Esophagus (tissue), 2 donors: ENCODE measurements at regions not wholly inside any gene's neighbourhood (a gene's known extent, or its start where the extent isn't known, plus 50 kb on each side); places are given as distances from the start of the nearest gene placed in this dataset.

ENCODE experiments used
- H3K27ac ChIP-seq, 2 donors: one replicate each; pipeline ENCODE4 v1.5.1; 2013; ENCODE audit warnings: low read depth in 2 of 2, mild to moderate bottlenecking in 2 of 2, inconsistent platforms in 1 of 2, low read length in 1 of 2, moderate library complexity in 1 of 2
- H3K27me3 ChIP-seq, 2 donors: one replicate each; pipeline ENCODE4 v1.6.1; 2013; ENCODE audit warnings: low read length in 2 of 2, control low read depth in 1 of 2, mild to moderate bottlenecking in 1 of 2; ENCODE audit not compliant: insufficient read depth in 2 of 2, control insufficient read depth in 1 of 2
- H3K36me3 ChIP-seq, 2 donors: one replicate each; pipeline ENCODE4 v1.6.1; 2013; ENCODE audit warnings: low read length in 1 of 2; ENCODE audit not compliant: control insufficient read depth in 2 of 2, insufficient read depth in 2 of 2
- H3K4me1 ChIP-seq, 2 donors: one replicate each; pipeline ENCODE4 v1.6.1; 2013; ENCODE audit warnings: low read length in 1 of 2; ENCODE audit not compliant: control insufficient read depth in 2 of 2, insufficient read depth in 2 of 2
- H3K4me3 ChIP-seq, 2 donors: one replicate each; pipeline ENCODE4 v1.5.1; 2013; ENCODE audit warnings: low read length in 2 of 2, mild to moderate bottlenecking in 2 of 2, low read depth in 1 of 2, moderate library complexity in 1 of 2
- H3K9me3 ChIP-seq, 2 donors: one replicate each; pipeline ENCODE4 v1.6.1; 2013; ENCODE audit warnings: mild to moderate bottlenecking in 2 of 2, low read depth in 1 of 2, low read length in 1 of 2, moderate library complexity in 1 of 2; ENCODE audit not compliant: control insufficient read depth in 2 of 2, insufficient read depth in 1 of 2
- WGBS, 2 donors: extraction: QIAGEN DNeasy Blood & Tissue Kit; methylation state at CpG; one replicate each; pipeline ENCODE4 v1.1.7; 2013; 5-methylcytosine and 5-hydroxymethylcytosine counted together
- donor health status: healthy with polysubstance abuse.
- donor health status: Bipolar disorder and iron deficiency.

GRCh38 chr2:122532072-122532344 lies 776.6 kb downstream of the TSN start:
- Histone ChIP-seq H3K9me3 (peaks cover 3 to 4% of the 10 kb centered on the region in 2 donors), H3K4me1 (no peaks in the 10 kb centered on the region), H3K36me3 (no peaks in the 10 kb centered on the region), H3K27ac (no peak overlapping the region), H3K27me3 (no peaks in the 10 kb centered on the region), H3K4me3 (no peak overlapping the region)

- Histone ChIP-seq H3K4me3 (no peak overlapping the region), H3K4me1 (no peaks in the 10 kb centered on the region), H3K27ac (no peak overlapping the region), H3K27me3 (no peaks in the 10 kb centered on the region), H3K9me3 (peaks cover 3 to 4% of the 10 kb centered on the region in 2 donors), H3K36me3 (no peaks in the 10 kb centered on the region)
- WGBS, 2 donors, result 71 to 73% methylated on average over 5 of the region's 5 CpGs
Measured at GRCh38 chr2:122532481-122532880, 777.0 kb downstream of the TSN start.

- peaks cover 0 to 4% of the 10 kb centered on the region in 2 donors for H3K9me3 ChIP-seq
- no peaks in the 10 kb centered on the region for H3K27me3 ChIP-seq
- WGBS, 2 donors, result 80 to 88% methylated on average over 5 of the region's 5 CpGs
- H3K4me1 ChIP-seq, result no peaks in the 10 kb centered on the region
- no peaks in the 10 kb centered on the region for H3K36me3 ChIP-seq
- H3K27ac ChIP-seq, result no peak overlapping the region
- no peak overlapping the region for H3K4me3 ChIP-seq
Measured at GRCh38 chr2:122535960-122536505, 780.6 kb downstream of the TSN start.

- Histone ChIP-seq H3K27ac (no peak overlapping the region), H3K4me3 (no peak overlapping the region), H3K27me3 (no peaks in the 10 kb centered on the region), H3K4me1 (no peaks in the 10 kb centered on the region), H3K9me3 (peaks cover 2 to 3% of the 10 kb centered on the region in 2 donors), H3K36me3 (no peaks in the 10 kb centered on the region)
- 67 to 76% methylated on average over 3 of the region's 3 CpGs for WGBS, 2 donors
Measured at GRCh38 chr2:122539311-122539710, 783.9 kb downstream of the TSN start.

GRCh38 chr2:122539920-122540319 lies 784.5 kb downstream of the TSN start:
- no peak overlapping the region for H3K27ac ChIP-seq
- no peaks in the 10 kb centered on the region for H3K27me3 ChIP-seq
- H3K36me3 ChIP-seq, result no peaks in the 10 kb centered on the region
- peaks cover 2 to 3% of the 10 kb centered on the region in 2 donors for H3K9me3 ChIP-seq
- no peak overlapping the region for H3K4me3 ChIP-seq
- no peaks in the 10 kb centered on the region for H3K4me1 ChIP-seq
- WGBS, 2 donors, result 59 to 64% methylated on average over 3 of the region's 3 CpGs

GRCh38 chr2:122542236-122542635 lies 786.8 kb downstream of the TSN start:
- 68 to 71% methylated on average over 6 of the region's 6 CpGs for WGBS, 2 donors
- no peaks in the 10 kb centered on the region for H3K4me1 ChIP-seq
- no peaks in the 10 kb centered on the region for H3K36me3 ChIP-seq
- peaks cover 0 to 3% of the 10 kb centered on the region in 2 donors for H3K9me3 ChIP-seq
- H3K27me3 ChIP-seq, result no peaks in the 10 kb centered on the region
- H3K4me3 ChIP-seq, result no peak overlapping the region
- H3K27ac ChIP-seq, result no peak overlapping the region

GRCh38 chr2:122542646-122543045 lies 787.2 kb downstream of the TSN start:
- Histone ChIP-seq H3K27me3 (no peaks in the 10 kb centered on the region), H3K27ac (no peak overlapping the region), H3K9me3 (peaks cover 0 to 3% of the 10 kb centered on the region in 2 donors), H3K4me1 (no peaks in the 10 kb centered on the region), H3K4me3 (no peak overlapping the region), H3K36me3 (no peaks in the 10 kb centered on the region)
- WGBS, 2 donors, result 67 to 70% methylated on average over 2 of the region's 2 CpGs

- H3K27me3 ChIP-seq, result no peaks in the 10 kb centered on the region
- H3K4me3 ChIP-seq, result no peak overlapping the region
- no peak overlapping the region for H3K27ac ChIP-seq
- H3K4me1 ChIP-seq, result no peaks in the 10 kb centered on the region
- peaks cover 0 to 3% of the 10 kb centered on the region in 2 donors for H3K9me3 ChIP-seq
- H3K36me3 ChIP-seq, result no peaks in the 10 kb centered on the region
- 74 to 86% methylated on average over 2 of the region's 2 CpGs for WGBS, 2 donors
Measured at GRCh38 chr2:122543815-122544214, 788.4 kb downstream of the TSN start.

GRCh38 chr2:122545821-122546220 lies 790.4 kb downstream of the TSN start:
- no peak overlapping the region for H3K27ac ChIP-seq
- H3K9me3 ChIP-seq, result peaks cover 2 to 3% of the 10 kb centered on the region in 2 donors
- H3K36me3 ChIP-seq, result no peaks in the 10 kb centered on the region
- H3K4me1 ChIP-seq, result no peaks in the 10 kb centered on the region
- H3K27me3 ChIP-seq, result no peaks in the 10 kb centered on the region
- H3K4me3 ChIP-seq, result no peak overlapping the region
- WGBS, 2 donors, result 78 to 84% methylated on average over 4 of the region's 4 CpGs

- Histone ChIP-seq H3K27ac (no peak overlapping the region), H3K9me3 (no peaks in the 10 kb centered on the region), H3K27me3 (no peaks in the 10 kb centered on the region), H3K4me3 (no peak overlapping the region), H3K4me1 (no peaks in the 10 kb centered on the region), H3K36me3 (no peaks in the 10 kb centered on the region)
- 38 to 46% methylated on average over 1 of the region's 1 CpG for WGBS, 2 donors
Measured at GRCh38 chr2:122562775-122563174, 807.3 kb downstream of the TSN start.
